ENCODE measurements at regions not wholly inside any gene's neighbourhood (a gene's known extent, or its start where the extent isn't known, plus 50 kb on each side); places are given as distances from the start of the nearest gene placed in this dataset.

GRCh38 chr4:98816386-98816785, 112.5 kb downstream of the EIF4E start:
- TF ChIP-seq, protein P1, sequence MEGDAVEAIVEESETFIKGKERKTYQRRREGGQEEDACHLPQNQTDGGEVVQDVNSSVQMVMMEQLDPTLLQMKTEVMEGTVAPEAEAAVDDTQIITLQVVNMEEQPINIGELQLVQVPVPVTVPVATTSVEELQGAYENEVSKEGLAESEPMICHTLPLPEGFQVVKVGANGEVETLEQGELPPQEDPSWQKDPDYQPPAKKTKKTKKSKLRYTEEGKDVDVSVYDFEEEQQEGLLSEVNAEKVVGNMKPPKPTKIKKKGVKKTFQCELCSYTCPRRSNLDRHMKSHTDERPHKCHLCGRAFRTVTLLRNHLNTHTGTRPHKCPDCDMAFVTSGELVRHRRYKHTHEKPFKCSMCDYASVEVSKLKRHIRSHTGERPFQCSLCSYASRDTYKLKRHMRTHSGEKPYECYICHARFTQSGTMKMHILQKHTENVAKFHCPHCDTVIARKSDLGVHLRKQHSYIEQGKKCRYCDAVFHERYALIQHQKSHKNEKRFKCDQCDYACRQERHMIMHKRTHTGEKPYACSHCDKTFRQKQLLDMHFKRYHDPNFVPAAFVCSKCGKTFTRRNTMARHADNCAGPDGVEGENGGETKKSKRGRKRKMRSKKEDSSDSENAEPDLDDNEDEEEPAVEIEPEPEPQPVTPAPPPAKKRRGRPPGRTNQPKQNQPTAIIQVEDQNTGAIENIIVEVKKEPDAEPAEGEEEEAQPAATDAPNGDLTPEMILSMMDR (IDR thresholded peaks at IDR 0.05 in 8 of 11, conservative IDR thresholded peaks at IDR 0.05 in 3 of 11): no peak
- TF ChIP-seq POLR2A (IDR thresholded peaks at IDR 0.05): no peak

Data from spleen (tissue), 7 donors.